ENCODE measurements at regions not wholly inside any gene's neighbourhood (a gene's known extent, or its start where the extent isn't known, plus 50 kb on each side); places are given as distances from the start of the nearest gene placed in this dataset.
"Not testable (repeated sequence)": the region's sequence is repeated elsewhere in the genome, so short reads cannot be mapped to it uniquely, and the experiment has no call there.

DNA sequence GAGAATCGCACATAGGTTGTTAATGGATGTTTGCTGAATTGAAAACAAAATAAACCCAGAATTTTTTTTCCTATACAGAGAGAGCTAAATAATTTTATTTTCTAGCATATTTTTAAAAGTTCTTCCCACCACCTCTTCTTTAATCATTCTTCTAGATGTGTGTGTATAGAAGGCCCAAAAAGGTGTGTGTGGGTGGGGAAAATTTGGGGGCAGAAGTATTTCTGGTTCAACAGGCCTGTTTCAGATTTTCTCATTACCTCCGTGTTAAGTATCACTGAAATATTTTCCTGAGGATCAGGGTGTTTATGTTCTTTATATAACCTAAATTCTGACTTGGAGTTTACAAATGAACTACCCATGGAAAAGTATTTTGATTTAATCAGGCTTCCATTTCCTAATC lies 144.2 kb upstream of the ZNF804B start:
- no peak for DNase-seq

DNA sequence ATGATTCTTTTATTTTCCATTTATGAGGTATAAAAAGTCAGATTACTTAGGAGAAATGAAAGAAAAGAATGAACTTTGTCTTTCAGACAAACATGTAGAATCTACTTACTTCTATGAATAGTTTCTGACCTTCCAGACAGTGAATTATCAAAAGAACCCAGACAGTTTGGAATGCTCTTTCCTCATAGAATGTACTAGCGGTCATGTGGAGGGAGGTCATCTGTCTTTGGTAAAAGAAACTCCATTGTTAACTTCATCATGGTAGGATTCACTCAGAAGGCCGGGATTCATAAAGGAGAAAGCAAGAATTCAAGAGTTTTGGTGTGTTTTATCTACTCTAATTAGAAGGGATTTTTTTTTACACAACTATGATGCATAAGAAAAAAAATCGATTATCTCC lies 144.8 kb upstream of the ZNF804B start:
- no peak for DNase-seq

DNA sequence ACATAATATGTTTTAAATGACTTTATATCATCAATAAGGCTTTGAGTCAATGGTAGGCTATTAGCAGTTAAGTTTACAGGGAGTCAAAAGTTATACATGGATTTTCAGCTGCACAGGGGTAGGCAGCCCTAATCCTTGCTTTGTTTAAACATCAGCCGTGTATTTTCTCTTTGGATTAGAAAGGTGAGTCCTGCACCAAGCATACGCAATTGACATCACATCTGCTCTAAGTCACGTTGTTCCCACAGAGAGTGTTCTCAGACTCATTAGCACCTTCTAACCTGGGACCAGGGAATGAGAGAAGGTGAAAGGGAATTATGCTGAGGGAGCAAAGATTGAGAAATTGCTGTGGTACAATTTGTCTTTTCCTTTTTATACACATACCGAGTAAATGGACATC lies 148.6 kb upstream of the ZNF804B start:
- DNase-seq = no peak

DNA sequence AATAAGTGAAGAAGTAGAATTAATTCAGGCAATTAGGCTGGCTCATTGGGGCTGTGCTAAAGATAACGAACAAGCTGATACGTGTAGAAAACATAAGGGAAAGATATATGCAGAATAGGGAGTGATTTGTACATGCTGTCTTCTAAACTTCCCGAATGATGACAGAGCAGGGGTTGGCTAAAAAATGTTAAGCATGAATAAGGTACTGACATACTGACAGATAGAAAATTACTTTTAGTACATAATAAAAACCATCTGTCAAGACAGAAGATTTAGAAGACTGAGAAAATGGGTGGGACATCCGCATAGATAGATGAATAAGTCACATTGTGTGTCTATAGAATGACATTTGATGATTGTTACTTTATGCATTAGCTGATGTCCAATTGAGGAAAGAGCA lies 158.8 kb upstream of the ZNF804B start:
- DNase-seq = no peak

DNA sequence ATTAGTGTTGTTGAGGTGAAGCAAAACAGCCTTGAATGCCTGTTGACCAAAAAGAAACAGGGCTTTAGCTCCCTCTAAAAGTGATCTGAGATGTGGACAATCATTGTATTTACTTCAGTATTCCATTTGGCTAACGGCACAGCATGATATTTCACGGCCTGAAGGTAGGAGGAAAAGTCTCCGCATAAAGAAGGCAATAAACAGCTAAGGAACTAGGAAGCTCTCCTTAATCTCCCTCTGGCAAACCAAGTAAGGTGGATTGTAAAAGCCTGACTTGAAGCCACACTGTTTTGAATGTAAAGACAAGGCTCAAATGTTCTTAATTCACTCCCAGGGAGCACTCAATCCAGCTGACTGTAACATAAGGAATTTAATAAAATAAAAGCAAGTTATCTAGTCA lies 160.0 kb upstream of the ZNF804B start:
- DNase-seq = no peak

DNA sequence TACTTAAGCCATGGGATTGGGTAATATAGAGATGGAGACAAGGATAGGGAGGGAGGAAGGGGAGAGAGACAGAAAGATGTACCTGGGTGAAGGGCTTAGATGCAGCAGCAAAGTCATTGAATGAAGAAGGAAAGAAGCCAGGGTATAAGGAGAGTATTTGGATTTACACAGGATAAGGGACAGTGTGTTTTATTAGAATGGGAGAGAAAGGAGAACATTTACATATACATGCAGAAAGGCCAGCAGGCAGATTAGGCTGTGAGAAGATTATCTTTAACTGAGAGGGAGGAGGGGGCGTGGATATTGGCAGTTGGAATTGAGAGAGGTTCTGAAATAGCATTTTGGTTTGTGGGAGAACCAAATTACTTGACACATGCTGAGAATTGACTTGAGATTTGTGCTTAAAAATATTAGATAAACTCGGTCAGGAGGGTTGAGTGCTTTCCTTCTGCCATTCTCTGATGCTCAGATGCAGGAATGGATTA lies 161.5 kb upstream of the ZNF804B start:
- DNase-seq = no peak

DNA sequence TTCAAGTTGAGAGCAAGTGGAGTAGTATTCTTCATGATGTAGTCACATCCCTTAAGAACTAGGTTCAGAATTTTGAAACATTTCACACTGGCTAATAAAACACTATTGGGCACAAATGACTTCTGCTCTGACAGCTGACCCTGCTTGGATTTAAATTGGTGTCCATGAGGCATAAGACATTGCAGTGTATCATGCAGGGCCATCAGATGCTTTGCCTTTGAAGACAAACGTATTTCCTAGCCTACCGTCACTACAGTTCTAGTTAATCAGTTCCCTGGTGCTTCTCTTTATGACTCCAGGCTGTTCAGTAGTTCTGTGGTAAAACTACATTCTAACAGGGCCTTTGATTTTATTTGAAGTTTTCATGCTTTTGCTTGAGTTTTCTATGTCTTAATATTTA lies 168.5 kb upstream of the ZNF804B start:
- DNase-seq = no peak

DNA sequence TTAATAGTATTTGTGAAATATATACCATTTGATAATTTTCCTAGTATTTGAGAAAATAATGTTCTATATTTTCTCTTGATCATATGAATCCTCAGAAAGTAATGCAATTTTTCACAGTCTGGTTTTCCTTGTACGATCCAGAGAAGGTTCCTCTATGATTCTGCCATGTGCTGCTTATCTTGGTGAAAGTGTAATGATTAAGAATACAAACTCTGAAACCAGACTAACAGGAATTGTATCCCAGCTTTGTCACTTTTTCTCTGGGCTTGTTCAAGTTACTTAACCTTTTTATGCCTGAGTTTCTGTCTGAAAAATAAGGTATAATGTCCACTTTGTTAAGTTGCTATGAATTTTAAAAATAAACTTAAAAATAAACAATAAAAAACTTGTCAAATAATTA lies 169.6 kb upstream of the ZNF804B start:
- no peak for DNase-seq

DNA sequence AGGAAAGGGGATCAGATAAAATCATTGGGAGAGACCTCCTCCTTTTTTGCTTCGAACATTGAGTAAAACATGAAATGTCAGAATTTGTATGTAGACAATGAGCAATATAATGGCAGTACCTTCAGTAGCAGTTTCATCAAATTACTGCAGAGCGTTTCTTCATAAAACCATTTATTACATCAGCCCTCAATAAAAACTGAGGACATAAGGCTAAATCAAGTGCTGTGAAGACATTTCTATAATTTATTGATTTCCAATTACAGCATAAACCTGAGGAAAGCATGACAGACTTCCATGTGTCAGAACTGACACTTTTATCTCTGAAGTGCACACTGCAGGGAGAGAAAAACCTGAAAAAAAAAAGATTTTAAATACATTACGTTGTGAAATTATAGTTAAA lies 172.6 kb upstream of the ZNF804B start:
- DNase-seq = no peak

DNA sequence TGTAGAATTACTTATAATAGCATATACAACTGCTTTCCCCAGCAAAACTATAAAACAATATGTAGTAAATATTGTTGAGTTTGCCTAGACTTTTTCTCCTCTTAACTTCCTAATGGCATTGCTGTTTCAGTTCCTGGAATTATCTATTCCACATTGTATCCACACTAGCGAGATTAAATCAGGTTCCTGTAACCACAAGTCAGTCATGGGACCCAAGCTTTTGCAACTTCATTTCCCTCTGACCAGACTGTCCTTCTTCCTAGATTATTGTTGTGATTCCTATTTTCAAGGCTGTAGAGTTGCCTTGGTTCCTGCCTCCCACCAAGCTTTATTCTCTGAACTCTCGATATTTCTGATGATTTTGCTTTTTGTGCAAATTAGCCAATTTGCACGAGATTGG lies 173.3 kb upstream of the ZNF804B start:
- DNase-seq = no peak

DNA sequence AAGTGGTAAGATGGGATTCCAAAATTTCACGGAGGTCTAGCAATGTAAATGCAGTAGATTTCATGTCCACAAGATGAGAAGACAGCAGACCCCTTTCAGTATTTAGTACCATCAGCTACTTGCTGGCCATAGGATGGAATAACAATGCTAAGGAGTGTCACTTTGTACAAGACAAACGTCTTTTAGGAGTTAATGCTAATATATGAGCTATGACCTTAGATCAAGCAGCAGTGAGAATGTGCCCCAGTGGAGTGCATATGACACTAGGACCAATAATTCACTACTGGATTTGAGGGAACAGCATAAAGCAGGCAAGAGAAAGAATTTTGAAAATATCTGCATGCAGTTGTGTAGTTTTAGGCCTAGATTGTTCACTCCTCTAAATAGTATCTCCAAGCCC lies 182.8 kb upstream of the ZNF804B start:
- DNase-seq = no peak

DNA sequence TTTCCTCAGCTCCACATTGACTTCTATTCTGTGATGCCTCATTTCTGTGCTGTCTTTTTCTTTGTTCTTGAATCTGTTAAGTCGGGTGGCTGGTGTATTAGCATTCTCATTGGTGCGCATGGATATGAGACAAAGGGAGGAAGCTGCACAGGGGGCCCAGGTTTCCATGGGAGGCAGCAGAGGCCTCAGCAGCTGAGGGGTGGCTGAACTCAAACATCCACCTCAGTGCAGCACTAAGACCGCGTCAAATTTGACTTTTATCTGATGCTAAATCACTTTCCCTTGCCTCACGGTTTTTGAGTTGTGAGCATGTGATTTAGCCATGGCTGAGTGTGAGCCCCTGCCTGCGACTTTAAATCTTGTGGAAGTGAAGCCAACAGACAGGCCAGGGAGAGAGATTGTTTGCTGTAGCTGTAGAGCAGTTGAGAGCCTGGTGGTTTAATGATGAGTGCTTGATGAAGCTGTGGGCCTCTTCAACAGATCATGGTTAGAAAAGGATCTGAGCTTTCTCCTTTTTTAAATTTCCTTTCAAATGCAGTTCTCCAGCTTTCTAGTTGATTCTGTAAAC lies 193.3 kb upstream of the ZNF804B start:
- DNase-seq = no peak

DNA sequence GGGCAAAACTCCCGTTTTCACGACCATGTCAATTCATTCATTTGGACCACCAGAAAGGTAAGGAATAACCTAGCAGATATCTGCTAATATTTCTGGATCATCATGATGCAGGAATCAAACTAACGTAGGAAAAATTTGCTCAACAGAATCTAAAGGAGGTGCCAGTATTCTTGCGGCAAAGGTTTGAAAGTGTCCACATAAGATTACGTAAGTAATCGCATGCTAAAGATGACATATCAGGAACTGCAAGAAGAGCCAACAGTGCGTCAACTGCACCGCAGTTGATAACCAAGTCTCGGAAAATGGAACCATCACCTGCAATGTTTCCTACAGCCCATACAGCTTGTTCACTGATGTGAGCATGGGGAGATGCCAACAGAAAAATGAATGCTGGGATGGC lies 194.1 kb upstream of the ZNF804B start:
- DNase-seq = no peak

DNA sequence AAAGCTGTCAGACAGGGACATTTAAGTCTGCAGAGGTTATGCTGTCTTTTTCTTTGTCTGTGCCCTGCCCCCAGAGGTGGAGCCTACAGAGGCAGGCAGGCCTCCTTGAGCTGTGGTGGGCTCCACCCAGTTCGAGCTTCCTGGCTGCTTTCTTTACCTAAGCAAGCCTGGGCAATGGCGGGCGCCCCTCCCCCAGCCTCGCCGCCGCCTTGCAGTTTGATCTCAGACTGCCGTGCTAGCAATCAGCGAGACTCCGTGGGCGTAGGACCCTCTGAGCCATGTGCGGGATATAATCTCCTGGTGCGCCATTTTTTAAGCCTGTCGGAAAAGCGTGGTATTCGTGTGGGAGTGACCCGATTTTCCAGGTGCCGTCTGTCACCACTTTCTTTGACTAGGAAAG lies 203.1 kb upstream of the ZNF804B start:
- not testable (repeated sequence) for DNase-seq

DNA sequence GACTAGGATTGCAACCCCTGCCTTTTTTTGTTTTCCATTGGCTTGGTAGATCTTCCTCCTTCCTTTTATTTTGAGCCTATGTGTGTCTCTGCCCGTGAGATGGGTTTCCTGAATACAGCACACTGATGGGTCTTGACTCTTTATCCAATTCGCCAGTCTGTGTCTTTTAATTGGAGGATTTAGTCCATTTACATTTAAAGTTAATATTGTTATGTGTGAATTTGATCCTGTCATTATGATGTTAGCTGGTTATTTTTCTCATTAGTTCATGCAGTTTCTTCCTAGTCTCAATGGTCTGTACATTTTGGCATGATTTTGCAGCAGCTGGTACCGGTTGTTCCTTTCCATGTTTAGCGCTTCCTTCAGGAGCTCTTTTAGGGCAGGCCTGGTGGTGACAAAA lies 204.7 kb upstream of the ZNF804B start:
- DNase-seq = not testable (repeated sequence)

DNA sequence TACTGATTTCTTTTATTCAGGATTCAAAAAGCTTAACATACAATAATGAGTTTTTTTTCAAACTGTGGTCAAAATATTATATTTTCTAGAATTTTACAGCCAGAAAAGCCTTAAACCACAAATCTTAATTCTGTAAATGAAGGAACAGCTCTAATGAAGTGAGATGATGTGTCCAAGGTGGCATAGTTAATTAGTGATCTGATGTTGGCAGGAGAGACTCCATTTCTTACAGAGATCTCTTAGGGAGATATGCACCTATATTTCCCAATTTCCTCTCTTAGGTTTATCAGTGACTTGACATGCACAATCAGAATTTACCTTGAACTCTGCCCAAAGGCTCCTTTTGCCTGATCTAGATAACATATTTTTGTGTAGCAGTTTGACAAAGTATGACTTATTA lies 211.1 kb upstream of the ZNF804B start:
- DNase-seq = no peak

DNA sequence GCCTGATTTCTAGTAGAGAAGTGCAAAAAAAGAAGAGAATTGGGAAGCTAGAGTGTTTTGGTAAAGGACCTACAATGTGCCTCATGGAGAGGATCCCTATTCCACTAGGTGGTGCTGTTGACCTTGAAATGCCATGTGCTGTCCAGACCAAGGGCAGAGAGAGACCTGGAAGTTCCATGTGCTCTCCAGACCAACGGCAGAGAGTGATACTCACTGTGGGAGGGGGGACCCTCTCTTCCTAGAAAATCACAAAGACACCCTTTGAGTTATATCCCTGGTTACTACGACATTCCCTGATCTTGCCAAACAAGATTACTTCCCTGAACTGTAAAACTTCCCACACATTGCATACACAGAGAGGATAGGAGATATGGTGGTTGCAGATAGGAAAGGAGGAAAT lies 212.7 kb upstream of the ZNF804B start:
- DNase-seq = peak in 6 of 56 donors; percentile 0 to 16 (median 1)

DNA sequence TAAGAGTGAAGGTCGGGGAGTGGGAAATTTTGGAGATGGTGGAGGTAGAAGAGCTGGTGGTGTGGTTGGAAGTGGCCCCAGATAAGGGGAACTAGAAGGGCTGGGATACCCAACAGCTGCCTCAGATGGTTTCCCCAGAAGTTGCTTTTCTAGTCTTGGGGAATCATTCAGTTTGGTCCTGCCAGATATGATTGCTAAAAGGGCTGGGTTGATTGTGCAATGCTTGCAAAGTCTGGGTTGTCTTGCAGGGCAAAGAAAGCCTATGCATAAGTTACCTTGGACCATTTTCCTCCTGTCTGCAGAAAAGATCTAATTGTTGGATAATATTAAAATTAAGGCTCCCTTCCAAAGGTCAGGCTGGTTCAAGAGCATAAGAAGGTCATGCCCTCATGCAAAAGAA lies 213.8 kb upstream of the ZNF804B start:
- no peak for DNase-seq

DNA sequence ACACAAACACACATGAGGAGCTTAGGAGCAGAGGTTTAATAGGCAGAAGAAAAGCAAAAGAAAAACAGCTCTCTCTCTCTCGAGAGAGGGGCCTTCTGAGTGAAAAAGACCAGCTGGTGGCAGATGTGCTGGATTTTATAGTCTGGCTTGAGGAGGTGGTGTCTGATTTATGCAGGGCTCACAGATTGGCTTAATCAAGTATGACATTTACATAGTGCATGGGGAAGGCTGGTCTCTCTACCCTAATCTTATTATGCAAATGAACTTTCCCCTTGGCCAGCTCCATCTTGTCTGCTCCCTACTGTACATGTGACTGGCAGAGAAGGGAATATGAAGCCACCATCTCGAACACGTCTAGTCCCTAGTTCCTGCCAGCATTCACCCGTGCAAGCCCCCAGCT lies 219.5 kb upstream of the ZNF804B start:
- DNase-seq = no peak

DNA sequence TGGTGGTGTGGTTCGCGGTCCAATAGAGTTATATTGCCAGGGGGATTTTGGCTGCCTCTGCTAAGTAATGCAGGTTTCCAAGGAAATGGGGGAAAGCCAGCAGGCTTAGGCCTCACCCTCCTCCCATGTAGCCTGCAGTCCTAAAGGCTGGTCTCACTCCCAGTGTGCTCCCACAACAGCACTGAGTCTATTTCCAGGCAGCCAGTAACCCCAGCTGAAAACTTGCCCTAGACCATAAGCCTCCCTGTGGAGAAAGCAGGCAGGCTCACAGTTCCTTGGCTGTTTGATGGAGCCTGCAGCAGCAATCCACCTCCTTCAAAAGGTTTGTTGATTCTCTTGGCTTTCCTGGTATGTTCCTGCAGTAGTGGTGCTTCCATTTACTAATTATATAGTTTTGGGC lies 220.0 kb upstream of the ZNF804B start:
- no peak for DNase-seq

DNA sequence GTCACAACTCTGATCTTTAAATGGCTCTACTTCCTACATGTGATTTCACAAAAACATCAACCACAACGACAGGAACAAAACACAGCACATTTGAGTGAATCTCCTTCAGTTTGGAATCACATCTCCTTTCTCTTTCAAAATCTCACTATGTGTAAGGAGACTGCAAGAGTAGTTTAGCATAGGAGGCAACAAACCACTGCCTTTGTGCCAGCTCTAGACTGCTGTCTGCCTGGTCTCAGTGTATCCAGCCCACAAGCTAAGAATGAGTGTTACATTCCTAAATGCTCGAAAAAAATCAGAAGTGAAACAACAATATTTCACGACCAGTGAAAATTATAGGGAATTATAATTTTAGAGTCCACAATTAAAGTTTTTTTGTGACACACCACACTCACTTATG lies 217.0 kb upstream of the STEAP4 start:
- DNase-seq = no peak

DNA sequence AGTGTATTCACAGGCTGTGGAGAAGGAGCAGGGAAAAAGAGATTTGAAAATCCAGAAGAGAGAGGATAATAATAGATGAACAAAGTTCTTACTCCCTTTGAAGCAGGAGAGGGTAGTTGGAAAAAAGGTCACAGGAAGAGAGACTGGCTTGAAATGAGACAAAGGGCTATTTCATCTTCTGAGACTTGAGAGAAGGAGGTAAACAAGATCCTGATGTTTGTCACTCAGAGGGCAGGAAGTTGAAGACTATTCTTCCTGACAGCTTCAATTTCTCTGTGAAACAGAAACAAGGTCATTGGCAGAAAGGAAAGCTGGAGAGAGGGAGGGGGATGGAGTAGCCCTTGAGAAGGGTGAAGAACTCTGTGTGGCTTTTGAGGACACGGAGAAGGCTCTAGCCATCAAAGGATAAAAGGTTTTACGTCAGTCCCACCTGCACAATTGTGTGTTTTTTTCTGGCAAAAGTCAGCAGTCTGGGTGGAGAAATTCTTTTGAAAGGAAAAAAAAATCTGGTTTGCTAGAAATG lies 216.1 kb upstream of the STEAP4 start:
- DNase-seq = no peak

DNA sequence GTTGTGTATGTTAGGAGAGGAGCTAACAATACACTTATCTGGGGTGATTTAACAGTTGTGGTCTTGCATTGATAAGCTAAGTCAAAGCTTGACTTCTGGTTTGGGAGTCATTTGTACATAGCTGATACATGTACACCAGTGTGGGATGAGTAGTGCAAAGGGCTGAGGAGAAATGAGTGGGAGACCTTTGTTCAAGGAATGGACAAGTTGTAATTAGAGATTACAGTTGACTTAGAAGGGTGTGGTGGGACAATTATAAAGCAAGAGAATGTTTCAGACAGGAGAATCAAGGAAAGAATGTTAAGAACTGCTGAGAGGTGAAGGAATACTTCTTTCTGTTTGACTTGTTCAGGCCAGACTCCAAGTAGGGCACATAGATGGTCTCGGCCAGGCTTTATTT lies 209.7 kb upstream of the STEAP4 start:
- DNase-seq = no peak

DNA sequence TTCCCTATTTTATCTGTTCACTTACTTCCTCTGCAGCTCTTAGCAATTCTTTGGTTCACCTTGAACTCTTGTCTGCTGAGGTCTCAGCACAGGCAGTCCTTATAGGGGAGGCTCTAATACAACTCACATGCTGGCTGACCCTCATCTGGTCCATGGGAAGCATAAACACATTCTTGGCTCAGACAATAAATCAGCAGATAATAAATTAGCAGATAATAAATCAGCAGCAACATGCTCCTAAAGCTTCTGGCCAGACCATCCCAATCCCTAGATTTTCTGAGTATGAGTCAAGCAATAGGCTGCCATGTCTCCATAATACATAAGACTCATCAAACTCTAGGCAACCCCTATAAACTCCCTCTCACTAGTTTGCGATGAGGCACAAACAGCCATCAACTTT lies 208.6 kb upstream of the STEAP4 start:
- DNase-seq = no peak

Measured in nucleus accumbens (tissue), 56 donors.